GM18519 (cell line): ENCODE measurements at regions not wholly inside any gene's neighbourhood (a gene's known extent, or its start where the extent isn't known, plus 50 kb on each side); places are given as distances from the start of the nearest gene placed in this dataset.

Experiments used
- ATAC-seq: cut with Tn5 transposase; IDR thresholded peaks from one replicate; pipeline ENCODE4 v1.9.1; 2021; ENCODE audit warnings: mild to moderate bottlenecking, moderate library complexity; ENCODE audit not compliant: unreplicated experiment, low FRiP score

GRCh38 chr1:5404412-5405203, 587.6 kb downstream of the NPHP4 start:
- ATAC-seq, result no peak

- no peak for ATAC-seq
Observed at GRCh38 chr1:5403935-5404334, 588.3 kb downstream of the NPHP4 start.

GRCh38 chr1:5402618-5403017, 589.6 kb downstream of the NPHP4 start:
- no peak for ATAC-seq

- ATAC-seq, result no peak
Observed at GRCh38 chr1:5399771-5400170, 592.5 kb downstream of the NPHP4 start.

DNA sequence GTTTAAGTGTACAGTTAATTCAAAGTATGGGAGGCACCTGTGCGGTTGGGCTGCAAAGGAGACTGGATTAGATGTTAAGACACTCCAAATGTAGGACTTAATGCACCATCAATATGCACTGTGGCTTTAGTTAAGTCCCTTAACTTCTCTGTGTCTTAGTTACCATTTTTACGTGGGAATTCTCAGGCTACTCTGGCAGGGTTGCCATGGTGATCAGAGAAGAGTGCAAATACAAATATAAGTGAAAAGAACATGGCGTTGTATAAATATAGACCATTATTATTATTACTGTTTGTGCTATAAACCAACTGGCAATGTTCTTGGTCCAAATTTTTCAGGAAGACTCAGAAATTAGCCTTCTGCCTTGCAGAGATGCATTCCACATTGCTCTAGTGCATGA, 595.6 kb downstream of the NPHP4 start:
- ATAC-seq, result no peak

GRCh38 chr1:5394111-5394510, 598.1 kb downstream of the NPHP4 start:
- no peak for ATAC-seq

DNA sequence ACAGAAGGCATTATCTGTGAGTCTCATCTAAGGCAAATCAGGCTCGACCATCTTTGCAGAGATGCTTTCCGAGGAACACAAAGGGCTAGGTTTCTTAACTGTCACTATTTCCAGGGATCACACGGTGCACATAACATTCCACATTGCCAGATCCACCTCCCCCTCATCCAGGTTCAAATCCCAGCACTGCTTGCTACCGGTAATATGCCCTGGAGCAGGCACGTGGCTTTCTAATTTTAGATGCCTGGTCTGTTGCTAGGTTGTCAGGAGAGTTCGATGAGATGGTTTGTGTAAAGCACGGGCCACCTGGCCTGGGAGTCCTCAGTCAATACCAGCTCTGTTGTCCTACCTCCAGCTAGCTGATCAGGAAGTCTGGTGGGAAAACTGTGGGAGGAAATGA, 598.6 kb downstream of the NPHP4 start:
- ATAC-seq, result no peak

DNA sequence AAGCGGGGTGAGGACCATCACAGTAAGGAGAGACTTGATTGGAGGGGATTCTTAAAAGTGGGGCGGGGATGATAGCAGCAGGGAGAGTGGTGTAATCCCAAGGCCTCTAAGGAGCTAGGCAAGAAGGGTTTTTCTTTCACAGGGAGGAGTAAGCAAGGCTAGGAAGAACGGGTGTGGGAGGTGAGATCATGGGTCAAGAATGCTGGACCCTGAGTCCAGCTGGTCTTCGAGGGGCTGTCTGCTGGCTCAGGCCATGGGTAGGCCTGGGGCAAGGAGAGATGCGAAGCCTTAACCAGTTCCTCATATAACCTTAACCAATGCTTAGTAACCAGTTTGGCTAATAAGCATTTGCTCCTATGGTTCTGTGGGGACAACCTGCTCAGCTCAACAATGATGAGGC, 599.1 kb downstream of the NPHP4 start:
- ATAC-seq, result no peak

DNA sequence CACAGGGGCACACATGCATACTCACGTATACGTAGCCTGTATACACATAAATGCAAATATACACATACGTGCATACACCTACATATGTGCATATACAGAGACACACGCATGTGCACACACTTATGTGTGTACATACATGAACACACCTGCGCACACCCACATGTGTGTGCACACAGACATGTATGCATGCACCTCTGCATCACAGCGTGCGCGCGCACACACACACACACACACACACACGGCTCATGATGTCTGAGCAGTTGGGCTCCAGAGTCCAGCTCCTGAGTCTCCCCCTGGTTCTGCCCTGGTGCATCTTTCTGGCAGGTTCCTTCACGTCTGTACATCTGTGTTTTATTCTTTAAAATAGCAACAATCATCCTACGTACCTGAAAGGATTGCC, 600.5 kb downstream of the NPHP4 start:
- no peak for ATAC-seq

DNA sequence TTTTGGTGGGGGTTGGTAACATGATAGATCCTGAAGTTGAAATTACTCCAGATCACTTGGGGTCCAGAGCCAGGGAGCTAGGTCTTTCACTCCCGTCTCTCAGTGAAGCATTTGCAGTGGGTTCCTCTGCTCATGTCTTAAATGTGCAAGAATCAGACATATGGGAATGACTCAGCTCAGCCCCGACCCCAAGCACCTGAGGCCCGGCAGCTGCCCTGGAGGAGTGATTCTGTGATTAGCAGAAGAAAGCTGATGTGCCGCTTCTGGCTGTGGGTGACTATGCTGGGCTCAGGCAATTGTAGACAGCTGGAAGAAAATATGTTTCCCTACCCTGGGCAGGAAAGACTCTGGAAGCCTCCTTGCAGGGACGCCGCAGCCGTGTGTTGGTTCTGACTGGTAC, 601.7 kb downstream of the NPHP4 start:
- ATAC-seq, result no peak

GRCh38 chr1:5389101-5389885, 602.9 kb downstream of the NPHP4 start:
- ATAC-seq, result no peak

GRCh38 chr1:5388622-5389021, 603.6 kb downstream of the NPHP4 start:
- no peak for ATAC-seq

DNA sequence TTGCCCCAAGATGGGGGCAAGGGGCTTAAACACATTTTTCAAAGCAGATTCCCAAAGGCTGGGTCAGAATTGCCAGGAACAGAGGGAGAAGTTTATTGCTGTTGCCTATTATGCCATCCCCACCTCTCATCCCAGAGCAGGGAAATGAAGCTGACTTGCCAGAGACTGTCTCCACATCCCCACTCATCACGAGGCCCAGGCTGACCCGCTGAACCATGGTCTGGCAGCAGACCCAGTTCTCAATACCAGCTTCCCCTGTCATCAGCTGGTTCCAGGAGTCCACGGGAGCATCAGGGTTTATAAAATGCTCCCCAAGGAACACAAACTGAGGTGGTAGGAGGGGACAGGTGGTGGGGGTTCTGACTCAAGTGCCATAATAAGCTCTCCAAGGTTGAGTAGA, 605.9 kb downstream of the NPHP4 start:
- ATAC-seq, result no peak

DNA sequence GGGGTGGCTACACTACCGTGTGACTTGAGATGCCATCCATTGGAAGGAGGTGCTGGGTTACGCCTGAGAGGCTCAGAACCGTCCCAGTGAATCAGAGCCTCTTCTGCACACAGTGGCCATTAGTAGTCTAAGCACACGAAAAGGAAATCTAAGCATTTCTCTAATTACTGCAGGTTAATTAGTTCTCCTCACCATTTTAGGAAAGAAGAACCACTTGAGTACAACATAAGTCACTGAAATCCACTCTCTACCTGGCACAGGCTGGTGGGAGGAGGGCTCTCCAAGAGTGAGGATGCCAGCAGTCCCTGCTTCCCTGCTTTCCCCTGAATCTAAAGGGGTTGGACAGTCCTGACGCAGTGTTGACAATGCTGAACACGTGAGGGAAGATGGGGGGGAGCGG, 606.3 kb downstream of the NPHP4 start:
- ATAC-seq, result no peak

GRCh38 chr1:5385096-5385799, 607.0 kb downstream of the NPHP4 start:
- no peak for ATAC-seq

DNA sequence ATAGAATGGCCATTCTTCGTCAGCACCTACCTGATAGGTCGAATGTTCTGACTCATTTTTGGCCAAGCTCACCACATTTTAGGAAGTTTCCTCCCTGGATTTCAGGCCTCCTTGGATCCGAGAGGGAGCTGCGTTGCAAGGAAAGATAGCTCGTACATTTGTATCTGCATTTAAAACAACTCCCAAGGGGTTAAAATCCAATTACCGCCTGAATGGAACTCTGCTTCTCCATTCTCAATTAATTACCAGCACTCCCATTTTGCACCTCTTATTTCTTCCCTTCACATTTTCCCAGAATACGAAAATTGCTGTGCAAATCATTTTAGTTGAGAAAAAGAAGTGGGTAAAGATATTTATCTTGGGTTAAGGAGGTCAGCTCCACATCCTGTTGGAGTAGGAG, 610.7 kb downstream of the NPHP4 start:
- ATAC-seq, result no peak

DNA sequence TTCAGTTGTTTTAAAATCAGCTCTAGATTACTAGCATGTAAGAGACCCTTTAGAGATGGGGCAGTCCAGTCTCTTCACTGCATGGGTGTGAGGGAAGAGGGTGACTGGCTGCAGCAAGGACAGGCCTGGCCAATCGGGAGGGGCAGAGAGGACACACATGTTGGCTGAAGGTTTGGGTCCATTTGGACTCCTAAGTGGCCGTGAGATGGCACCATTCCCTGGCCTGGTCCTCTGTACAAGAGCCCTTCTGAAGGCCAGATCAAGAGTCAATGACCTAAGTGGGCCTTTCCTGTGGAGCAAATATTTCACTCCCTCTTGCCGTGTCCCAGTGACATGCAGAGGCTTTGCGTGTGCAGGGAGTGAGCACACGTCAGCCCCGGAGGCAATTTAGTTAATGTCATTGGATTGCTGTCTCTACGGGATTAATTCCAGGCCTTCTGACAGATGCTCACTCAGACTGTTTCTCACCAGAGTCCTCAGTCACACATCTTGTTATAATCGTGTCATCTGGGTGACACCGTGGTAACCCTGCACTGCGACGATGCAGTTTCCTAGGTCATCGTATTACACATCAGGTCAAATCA, 613.0 kb downstream of the NPHP4 start:
- ATAC-seq, result no peak

- ATAC-seq, result no peak
Observed at GRCh38 chr1:5376538-5377247, 615.5 kb downstream of the NPHP4 start.

GRCh38 chr1:5375481-5375880, 616.7 kb downstream of the NPHP4 start:
- no peak for ATAC-seq

DNA sequence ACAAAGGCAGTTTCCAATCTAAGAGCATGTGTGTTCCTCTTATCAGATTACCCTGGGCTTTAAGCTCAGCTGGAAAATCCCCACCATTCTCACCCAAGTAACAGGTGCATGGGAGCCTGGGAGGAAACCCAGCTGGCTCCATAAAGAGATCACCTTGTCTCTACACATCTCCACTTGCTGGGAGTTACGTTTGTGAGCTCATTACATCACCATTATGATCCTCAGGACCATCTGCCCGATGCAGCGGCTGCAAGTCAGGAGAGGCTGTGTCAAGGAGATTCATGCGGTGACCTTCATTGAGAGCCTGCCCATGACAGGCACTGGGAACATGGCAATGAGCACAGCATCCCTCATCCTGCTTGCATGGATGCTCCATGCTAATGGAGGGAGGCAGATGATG, 618.0 kb downstream of the NPHP4 start:
- no peak for ATAC-seq
